Eye (tissue), 1 donor: ENCODE measurements at regions not wholly inside any gene's neighbourhood (a gene's known extent, or its start where the extent isn't known, plus 50 kb on each side); places are given as distances from the start of the nearest gene placed in this dataset.
"Not testable (repeated sequence)": the region's sequence is repeated elsewhere in the genome, so short reads cannot be mapped to it uniquely, and the experiment has no call there.

Experiments used
- DNase-seq: peaks from one replicate; pipeline ENCODE4 v3.0.0-alpha.2; 2015

DNA sequence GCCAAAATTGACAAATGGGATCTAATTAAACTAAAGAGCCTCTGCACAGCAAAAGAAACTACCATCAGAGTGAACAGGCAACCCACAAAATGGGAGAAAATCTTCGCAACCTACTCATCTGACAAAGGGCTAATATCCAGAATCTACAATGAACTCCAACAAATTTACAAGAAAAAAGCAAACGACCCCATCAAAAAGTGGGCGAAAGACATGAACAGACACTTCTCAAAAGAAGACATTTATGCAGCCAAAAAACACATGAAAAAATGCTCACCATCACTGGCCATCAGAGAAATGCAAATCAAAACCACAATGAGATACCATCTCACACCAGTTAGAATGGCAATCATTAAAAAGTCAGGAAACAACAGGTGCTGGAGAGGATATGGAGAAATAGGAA, 261.4 kb upstream of the HNRNPA3 start:
- not testable (repeated sequence) for DNase-seq

DNA sequence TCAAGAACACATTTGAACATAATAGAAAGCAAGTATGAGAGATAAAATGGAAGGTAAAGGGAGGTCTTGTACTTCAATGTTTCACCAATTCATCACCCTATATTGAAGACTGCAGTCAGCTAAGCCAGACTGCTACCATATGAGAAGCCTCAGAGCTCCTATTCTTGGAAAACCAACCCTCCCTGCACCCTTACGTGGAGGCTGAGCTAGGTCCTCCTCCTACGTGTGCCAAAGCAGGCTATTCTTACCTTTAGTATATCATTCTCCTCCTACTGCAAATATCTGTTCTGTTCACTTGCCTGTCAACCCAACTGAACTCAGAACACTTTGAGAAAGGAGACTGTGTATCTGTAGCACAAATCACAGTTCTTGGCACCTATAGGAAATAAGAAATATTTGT, 255.8 kb upstream of the HNRNPA3 start:
- DNase-seq = no peak

DNA sequence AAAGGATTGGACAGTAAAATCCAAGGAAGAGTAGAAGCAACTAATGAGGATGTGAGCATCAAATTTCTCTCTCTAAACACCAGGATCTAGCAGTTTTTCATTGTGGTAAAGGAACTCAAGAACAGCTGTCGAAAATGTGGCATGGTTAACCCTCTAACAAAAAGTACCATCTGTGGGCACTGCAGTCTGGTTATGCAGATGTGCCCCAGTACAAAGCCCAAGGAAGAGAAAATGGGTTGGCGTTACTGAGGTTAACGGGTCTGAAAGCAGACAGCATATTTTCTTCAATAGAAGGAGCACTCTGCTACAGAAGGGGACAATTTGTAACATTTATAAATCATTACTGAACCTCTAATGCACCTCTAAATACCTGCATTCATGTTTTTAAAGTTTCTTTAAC, 253.0 kb upstream of the HNRNPA3 start:
- DNase-seq = no peak

DNA sequence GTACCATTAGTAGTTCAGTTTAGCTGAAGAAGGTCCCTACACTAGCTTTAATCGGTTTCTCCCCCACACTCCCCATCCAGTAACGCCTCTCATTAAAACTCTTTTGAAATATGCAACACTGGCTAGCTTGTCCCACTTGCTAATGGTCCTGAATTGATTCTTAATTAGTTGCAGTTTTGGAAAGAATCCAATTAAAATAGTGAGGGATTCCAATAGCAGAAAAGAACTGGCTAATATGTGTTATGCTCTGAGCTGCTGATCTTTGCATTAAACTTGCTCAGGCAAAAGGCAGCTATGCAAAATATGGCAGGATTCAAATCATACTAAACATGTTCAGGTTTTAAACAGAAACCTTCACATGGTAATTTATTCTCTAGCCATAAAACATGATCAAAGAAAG, 252.5 kb upstream of the HNRNPA3 start:
- DNase-seq = peak; percentile 38

DNA sequence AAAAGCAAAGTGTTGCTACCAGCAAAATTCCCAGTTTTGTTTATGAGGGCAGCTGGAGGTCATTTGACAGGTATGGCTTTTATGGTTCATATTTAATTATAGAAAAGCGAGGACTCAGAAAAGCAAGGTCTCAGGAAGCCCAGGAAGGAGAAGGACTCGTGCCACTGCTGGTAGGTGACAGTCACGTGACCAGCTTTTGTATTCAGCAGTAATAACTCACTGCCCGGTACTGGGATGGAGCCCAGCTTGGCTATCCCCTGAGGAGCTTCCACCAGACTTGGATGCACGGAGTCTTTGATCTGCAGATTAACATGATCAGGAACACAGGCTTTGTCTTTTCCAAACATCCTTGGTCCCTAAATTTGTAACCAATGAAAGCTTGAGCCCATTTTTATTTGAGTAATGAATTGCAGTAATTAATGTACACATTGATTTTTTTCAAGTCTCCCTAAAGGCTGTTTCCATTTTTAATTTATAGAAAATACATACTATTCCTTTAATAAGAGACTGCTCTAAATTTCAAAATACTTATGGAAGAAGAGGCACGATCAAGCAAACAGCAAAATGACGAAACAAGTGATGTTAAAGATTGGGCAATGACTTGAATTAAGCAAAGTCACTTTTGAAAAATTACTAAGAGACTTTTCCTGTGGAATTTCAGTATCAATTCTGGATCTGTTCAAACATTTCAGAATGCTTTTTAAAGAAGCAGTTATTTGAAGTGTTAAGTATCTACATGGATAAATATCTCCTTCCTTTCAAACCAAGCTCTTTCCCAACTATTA, 251.7 kb upstream of the HNRNPA3 start:
- peak; percentile 29 for DNase-seq

DNA sequence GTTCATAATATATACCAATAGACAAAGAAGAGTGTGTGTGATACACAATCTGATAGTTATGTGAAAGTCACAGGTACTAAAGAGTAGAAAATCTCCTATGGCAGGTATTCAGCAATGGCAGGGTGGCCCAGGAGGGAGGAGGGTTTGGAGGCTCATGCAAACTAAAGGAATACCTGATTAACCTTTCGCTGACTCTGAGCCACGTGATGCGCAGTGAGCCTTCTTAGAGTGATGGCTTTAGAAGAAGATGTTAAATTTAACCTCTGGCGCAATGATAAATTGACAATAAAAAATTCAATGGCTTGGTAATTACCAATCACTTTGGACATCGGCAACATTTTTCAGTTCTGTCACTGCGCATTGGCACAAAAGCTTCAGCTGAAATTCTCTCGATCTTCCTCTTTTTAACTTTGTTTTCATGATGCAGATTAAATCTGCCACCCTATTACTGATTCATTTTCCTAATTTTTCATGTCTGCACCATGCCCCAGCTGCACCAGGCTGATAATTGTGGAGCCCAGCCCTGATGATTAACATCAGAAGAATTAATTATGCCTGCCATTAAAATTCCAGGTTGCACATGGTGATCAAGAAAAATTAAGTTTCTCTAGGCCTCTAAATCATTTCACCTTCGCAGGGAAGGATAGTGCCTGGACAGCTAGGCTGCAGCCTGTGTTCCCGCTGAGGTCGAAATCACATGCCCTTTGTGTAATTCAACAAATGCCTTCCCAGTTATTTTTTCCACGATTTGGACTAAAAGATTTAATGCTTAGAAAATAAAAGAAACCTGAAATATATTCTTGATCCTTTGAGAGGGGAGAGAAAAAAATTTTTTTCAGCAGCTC, 250.6 kb upstream of the HNRNPA3 start:
- DNase-seq = no peak

DNA sequence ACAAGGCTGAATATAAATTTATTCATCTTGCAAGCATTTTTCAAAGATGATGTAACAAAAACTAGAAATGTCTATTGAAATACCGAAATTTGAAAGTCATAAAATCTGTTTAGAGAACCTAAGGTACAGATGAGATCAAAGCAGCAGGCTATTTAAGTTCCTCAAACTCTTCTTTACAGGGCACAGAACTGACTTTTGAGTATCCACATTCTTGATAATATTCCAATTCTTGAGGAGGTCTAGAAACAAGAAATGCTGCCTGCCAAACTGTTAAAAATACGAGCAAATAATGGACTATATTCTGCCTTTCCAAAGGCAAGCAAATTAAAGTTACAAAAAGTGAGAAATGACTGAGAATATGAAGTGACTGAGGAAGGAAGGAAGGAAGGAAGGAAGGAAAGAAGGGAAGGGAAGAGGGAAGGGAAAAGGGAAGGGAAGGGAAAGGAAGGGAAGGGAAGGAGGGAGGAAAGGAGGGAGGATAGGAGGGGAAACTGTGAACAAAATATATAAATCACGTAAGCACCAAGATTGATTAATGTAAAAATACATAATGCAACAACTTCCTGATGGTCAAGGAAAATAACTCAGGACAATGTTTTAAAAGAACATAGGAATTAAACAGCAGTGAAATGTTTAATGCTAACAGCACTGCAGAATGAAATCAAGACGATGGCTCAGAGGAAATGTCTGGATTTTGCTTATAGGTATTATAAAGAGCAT, 248.9 kb upstream of the HNRNPA3 start:
- DNase-seq = no peak

DNA sequence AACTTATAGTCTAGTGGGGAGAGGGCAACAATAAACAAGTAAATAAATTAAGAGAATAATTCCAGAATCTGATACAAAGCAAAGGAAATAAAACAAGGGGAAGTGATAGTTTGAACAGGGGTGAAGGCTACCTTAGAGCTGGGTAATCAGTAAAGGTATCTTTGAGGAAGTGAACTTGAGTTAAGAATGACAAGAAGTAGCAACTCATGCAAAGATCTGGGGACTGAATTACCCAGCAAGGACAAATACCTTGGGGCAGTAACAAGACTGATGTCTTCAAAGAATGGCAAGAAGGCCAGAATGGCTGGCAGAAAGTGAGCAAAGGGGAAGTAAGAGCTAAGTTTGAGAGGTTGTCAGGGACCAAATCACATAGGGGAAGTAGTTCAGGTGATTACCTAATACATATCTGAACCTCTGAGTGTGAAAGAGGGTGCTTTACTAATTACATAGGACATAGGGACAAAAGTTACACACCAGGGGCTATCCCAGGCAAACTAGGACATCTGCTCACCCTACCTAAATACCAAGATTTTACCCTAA, 244.6 kb upstream of the HNRNPA3 start:
- DNase-seq = no peak

DNA sequence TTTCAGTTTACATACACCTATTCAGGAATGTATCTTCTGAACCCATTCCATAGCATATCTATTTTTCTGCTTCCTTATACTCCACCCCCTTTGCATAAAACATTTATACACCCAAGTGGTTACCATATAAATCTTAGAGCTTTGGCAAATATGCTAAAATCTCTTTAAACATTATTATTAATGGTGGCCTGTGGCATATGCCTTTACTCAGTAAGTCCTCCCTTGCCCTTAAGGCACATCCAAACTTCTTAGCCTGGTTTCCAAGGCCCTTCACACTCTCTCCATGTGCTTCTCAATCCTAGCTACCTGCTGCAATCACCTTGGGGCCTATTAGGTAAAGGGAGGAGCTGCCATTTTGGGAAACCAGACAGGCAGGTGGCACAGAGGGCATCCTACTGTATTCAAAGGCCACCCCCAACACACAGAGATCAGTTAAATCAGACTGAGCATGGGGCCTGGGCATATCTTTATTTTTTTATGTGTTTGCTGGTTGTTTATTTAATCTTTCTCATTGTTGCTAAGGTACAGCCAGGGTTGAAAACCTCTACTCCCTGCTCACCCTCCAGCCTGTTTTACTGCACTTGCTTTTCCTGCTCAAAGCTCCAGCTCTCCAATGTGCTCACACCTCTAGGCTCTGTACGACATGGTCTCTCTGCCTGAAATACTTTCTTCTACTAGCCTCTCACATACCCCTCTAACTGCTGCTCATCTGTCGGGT, 242.8 kb upstream of the HNRNPA3 start:
- no peak for DNase-seq

DNA sequence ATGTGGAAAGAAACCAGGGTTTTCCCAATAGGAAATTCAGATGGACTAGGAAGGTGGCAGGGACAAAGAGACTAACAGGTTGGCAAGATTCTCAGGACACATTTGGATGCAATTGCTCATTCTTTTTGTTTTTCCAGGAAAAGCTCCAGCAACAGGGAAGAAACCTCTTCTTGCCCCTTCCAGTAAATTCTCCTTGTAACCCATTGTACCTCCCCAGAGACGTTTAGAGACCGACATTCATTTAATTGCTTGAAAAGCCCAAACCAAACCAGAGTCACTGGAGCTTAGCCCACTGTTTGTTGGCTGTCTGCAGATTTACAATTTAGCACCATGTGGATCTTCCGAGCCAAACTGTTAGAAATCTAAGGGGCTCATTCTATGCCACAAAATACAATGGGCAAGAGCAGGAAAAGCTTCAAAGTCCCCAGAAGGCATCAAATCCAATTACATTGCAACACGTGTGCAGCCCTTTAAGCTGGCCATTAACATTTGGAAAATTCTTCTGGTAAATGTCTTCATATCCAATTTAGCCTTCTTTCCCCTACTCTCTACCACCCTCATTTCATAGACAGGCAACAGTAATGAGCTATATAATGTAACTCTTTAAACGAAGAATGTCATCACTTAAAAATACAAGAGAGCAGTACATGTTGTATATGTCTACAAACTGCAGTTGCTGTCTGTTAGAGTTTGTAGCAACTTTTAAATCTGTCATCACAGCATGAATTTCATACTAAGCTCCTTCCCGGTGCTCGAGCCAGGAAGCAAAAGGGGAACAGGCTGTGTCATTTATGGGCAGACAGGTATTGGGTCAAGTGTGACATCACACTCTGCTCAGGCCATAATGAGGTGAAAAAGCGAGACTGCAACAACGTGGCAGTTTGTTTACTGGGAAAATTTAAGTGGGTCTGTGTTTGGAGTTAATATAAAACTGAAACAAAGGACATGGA, 235.6 kb upstream of the HNRNPA3 start:
- DNase-seq = no peak

DNA sequence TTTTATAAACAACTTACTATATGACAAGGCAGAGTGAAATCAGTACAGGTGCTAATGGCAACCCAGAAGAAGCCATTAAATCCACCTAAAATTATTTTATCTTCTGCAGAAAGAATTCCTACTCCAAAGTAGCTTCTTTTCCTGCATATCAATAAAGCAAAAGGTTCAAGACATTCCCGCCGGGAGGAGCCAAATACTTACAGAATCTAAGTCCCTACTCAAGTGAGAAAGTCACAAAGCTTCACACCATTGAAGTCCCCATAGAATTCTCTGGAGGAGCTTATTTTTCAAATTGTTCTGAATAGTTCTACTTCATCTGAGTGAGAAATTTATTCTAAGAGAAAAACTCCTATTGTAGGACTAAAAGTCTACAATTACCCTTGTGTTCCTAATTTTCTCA, 233.7 kb upstream of the HNRNPA3 start:
- DNase-seq = no peak

DNA sequence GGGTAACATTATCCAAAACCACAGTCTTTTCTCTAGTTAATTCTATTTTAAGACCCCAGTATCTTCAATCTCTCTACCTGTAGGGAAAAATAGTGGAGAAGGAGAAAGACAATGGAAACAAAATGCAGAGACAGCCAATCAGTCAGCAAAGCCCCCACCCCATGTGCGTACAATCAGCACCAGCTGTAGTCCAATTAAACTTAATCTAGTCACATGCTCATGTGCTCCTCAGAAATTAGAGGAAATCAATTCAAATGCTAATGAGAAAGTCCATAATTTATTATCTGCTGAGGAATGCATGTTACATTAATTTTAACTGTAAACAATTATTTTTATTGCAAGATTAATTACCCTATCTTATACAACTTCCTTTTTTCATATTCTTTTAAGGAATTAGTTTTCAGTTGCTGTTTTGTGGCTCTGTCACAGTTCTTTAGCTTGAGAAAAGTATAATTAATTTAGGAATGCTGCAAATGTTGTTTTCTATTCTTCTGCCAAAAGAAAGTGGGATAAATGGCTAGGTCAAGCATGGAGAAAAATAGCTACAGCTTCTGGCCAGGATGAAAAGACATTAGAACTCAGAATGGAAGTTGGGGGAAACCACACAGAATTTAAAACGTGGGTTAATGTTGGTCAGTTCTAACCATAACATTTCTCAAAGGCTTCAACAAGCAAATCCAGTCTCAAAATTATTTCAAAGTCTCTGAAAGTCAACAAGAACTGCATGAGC, 232.4 kb upstream of the HNRNPA3 start:
- no peak for DNase-seq

DNA sequence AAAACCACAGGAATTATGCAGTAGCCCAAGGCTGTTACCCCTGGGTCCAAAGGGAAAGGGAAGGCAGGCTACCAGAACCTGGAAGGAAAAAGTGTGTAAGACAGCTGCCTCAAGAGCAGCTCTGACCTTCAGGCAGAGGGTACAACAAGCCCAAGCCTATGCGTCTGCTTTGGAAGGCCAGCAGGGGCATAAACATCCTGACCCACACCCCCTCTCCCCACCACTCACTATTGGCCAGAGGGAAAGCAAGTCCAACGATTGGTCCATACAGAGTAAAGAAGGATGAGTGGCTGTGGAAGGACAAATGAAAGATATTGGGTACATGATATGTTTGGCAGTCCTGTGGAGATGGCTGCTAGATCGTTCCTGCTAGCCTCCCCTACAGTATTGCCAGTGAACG, 227.6 kb upstream of the HNRNPA3 start:
- DNase-seq = no peak

DNA sequence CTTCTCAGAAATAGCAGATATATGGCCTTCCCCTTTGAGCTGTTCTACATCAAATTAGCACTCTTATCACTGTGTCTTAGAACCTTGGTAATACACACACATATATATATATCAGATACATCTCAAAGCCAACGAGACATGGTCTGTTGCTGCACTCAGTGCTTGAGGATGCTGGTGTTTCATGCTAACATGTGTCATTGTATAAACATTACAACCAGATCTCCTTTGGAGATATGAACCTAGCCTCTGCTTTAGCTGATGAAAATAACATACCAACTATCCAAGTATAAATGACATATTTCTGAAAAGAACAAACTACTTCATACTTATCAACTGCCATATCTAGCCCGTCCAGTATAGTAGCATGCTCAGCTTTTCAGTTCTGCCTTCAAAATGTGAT, 226.7 kb upstream of the HNRNPA3 start:
- no peak for DNase-seq

DNA sequence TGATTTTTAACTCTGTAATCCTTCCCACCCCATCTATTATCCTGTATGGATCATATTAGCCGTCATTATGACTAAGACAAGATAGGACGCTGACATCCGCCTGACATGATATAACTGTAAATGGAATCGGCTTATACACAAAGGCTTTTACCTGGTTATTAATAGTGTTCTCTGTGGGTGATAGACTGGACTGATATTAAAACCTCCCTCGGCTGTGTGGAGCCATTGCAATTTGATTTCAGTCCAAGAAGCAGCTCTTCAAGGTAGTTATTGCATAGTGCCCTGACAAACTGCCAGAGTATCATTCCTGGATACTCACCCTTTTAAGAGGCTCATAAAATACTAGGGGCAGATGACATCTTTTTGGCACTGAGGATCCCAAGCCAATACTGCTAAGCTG, 226.1 kb upstream of the HNRNPA3 start:
- no peak for DNase-seq

DNA sequence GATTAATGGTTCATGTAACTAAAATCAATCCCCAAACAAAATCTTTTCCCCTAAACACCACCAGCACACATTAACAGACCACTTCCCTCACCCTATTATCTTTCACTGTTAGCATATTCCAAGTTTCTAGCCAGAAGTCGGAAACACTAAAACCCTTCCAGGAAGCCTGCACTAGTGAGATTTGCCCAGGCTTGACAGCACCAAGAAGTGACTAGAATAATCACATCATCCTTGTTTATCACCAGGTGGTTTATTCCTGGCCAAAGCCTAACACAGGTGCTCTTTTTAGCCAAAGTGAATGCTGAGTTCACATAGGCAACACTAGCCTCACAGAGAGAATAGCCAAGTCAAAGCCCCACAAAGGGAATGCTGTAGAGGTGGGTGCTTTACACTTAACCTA, 221.2 kb upstream of the HNRNPA3 start:
- DNase-seq = no peak

DNA sequence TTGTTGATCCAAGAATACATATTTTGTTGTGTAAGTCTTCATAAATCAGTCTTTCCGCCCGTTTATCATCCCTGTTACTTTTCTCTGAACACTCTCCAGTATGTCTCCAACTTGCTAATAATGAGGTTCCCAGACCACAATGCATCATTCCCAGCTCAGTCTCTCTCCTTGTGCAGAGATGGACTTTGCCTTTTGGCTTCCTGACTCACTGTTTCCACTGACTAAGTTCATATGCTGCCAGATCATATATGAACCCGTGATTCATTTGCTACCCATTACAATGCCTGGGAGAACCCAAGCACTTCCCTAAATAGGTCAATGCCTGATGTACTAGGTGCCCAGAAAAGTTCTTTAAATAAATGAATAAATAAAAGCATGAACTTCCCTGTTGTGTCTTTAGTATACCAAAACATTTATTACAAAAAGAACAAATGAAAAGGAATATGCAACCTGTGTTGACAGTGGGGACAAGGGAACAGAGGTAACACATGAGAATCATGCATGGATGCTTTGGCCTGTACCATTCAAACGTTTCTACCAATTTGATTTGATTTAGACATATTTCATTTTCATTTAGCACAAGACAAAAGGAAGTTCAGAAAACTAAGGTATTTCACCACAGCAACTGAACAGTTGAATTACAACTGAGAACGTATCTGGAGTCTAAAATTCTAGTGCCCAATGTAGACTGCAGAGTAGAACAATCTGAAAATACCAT, 215.4 kb upstream of the HNRNPA3 start:
- no peak for DNase-seq

DNA sequence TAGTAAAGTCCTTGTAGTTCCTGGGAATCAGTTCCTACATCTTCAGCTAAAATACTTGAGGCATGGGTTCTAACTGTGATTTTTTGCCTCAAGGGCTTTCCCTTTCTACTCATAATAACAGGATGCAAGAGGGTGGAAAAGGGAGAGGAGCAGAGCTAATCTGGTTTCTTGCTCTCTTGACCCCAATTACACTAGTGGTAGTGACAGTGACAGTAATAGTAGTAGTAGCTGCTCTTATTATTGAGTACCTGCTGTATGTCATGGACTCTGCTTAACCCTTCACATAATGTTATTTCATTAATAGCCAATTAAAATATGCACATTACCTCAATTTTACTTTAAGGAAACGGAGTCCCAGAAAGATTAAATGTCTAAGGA, 214.8 kb upstream of the HNRNPA3 start:
- DNase-seq = no peak

DNA sequence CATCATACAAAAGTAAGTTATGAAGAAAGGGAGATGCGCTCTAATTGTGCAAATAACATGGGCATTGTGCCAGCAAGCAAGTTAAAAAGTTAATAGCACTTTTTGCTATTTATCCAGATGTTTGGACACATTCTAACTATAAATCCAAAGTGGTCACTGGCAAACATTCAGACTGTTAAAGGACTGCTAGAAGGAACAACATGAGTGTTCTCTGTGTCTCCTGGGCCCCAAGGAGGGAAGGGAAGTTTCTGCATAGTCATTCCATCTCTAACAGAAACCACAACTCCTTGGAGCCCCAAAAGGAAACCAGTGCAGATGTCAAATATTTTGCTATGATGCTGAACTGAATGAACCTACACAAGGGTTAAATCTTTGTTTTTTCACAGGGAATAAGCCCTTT, 213.3 kb upstream of the HNRNPA3 start:
- DNase-seq = peak; percentile 45

DNA sequence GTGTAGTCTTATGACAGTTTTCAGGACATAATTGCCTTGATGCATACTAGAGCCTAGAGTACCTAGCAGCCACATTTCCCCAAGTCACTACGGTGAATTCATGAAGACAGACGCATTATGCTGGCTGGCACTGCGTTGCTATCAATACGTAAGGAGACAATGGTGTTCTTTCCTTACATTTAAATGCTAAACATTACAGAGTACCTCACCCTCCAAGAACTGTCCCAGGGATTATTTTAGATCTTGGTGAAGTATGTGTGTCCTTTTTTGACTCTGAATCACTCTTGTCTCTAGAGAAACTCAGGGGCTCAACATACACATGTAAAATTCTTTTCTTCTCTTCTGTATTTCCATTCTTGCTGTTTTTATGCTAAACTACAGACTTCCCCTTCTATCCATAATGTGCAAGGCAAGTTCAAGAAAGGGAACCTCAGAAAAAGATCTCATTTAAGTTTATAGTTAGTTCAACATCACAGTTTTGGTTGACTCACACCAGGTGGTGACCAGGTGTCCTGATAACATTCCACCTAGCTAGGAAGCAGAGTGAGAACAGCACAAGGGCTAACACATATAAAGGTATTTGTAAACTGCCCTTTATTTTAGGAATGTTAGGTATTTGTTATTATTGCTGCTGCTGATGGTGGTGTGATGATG, 212.4 kb upstream of the HNRNPA3 start:
- no peak for DNase-seq
